Natural killer cell (primary cell): ENCODE measurements at regions not wholly inside any gene's neighbourhood (a gene's known extent, or its start where the extent isn't known, plus 50 kb on each side); places are given as distances from the start of the nearest gene placed in this dataset.
"Not testable (repeated sequence)": the region's sequence is repeated elsewhere in the genome, so short reads cannot be mapped to it uniquely, and the experiment has no call there.

Experiments used
- ATAC-seq, 3 donors: fragments of 150-1000 bp in 2 of 3; fragments of 200-7000 bp in 1 of 3; cut with Tn5 transposase; 1 replicate in 1 of 3; 2 replicates in 2 of 3; pipeline ENCODE4 v1.10.0; 2021; ENCODE audit warnings: mild to moderate bottlenecking in 2 of 3, moderate library complexity in 2 of 3
- DNase-seq, 2 donors: peaks; one replicate each; pipeline versions ENCODE4 v3.0.0 to v3.0.0-alpha.2; 2013 to 2021; ENCODE audit warnings: mixed read lengths in 1 of 2
- H3K27ac ChIP-seq: one replicate; pipeline ENCODE4 v1.5.1; 2013; ENCODE audit warnings: mild to moderate bottlenecking, low read length
- H3K27me3 ChIP-seq: one replicate; pipeline ENCODE4 v1.6.1; 2013; ENCODE audit warnings: low read length; ENCODE audit not compliant: control insufficient read depth, insufficient read depth
- H3K36me3 ChIP-seq: one replicate; pipeline ENCODE4 v1.6.1; 2013; ENCODE audit warnings: low read length; ENCODE audit not compliant: control insufficient read depth, insufficient read depth
- H3K4me1 ChIP-seq: one replicate; pipeline ENCODE4 v1.6.1; 2013; ENCODE audit warnings: low read length; ENCODE audit not compliant: control insufficient read depth, insufficient read depth
- H3K4me3 ChIP-seq: one replicate; pipeline ENCODE4 v1.5.1; 2013; ENCODE audit warnings: low read length
- H3K9me3 ChIP-seq: one replicate; pipeline ENCODE4 v1.6.1; 2013; ENCODE audit warnings: low read length; ENCODE audit not compliant: control insufficient read depth, insufficient read depth
- H3K27ac Mint-ChIP-seq, 2 donors: one replicate each; pipeline ENCODE4 v1.8.0; 2022; ENCODE audit warnings: mild to moderate bottlenecking in 2 of 2, mixed read lengths in 2 of 2, moderate library complexity in 1 of 2
- H3K27me3 Mint-ChIP-seq, 2 donors: one replicate each; pipeline ENCODE4 v1.8.0; 2022; ENCODE audit warnings: low read depth in 2 of 2, mixed read lengths in 2 of 2
- H3K36me3 Mint-ChIP-seq: one replicate; pipeline ENCODE4 v1.8.0; 2022; ENCODE audit warnings: mixed read lengths
- H3K4me1 Mint-ChIP-seq, 2 donors: one replicate each; pipeline ENCODE4 v1.8.0; 2022; ENCODE audit warnings: mixed read lengths in 2 of 2
- H3K4me3 Mint-ChIP-seq: one replicate; pipeline ENCODE4 v1.8.0; 2022; ENCODE audit warnings: mild to moderate bottlenecking, moderate library complexity, mixed read lengths
- H3K9me3 Mint-ChIP-seq, 2 donors: one replicate each; pipeline ENCODE4 v1.8.0; 2022; ENCODE audit warnings: mixed read lengths in 2 of 2
- CTCF ChIP-seq: fragments of 200-600 bp; IDR thresholded peaks from one replicate; pipeline ENCODE4 v1.8.0; 2022; ENCODE audit warnings: antibody characterized with exemption
- WGBS: methylation state at CpG from one replicate; pipeline ENCODE4 v1.1.7; 2013; ENCODE audit warnings: missing lambda C conversion rate; ENCODE audit not compliant: insufficient coverage; 5-methylcytosine and 5-hydroxymethylcytosine counted together
- intact Hi-C: fragments of 100-400 bp; cut with micrococcal nuclease; formaldehyde crosslinking; loops from one replicate; pipeline ENCODE4 v1.14.2; 2022

- no peaks in the 10 kb centered on the region for H3K9me3 ChIP-seq
- WGBS = 100% methylated on average over 1 of the region's 3 CpGs
- H3K36me3 Mint-ChIP-seq = no peaks in the 10 kb centered on the region
- H3K4me3 ChIP-seq = no peak overlapping the region
- ATAC-seq = no peak
- H3K9me3 Mint-ChIP-seq = no peaks in the 10 kb centered on the region
- H3K27ac Mint-ChIP-seq = no peak overlapping the region
- no peaks in the 10 kb centered on the region for H3K4me1 Mint-ChIP-seq
- no peak overlapping the region for H3K27ac ChIP-seq
- H3K36me3 ChIP-seq = no peaks in the 10 kb centered on the region
- DNase-seq = no peak
- H3K4me1 ChIP-seq = no peaks in the 10 kb centered on the region
- intact Hi-C loops = no loop called here
- H3K27me3 ChIP-seq = peaks cover 2% of the 10 kb centered on the region
- TF ChIP-seq CTCF = no peak
- peaks cover 14 to 18% of the 10 kb centered on the region in 2 donors for H3K27me3 Mint-ChIP-seq
- no peak overlapping the region for H3K4me3 Mint-ChIP-seq
Measured at GRCh38 chr12:104886418-104887401, 71.4 kb downstream of the SLC41A2 start.

GRCh38 chr12:104878858-104879257, 79.2 kb downstream of the SLC41A2 start:
- H3K4me1 Mint-ChIP-seq, H3K4me3 ChIP-seq, H3K36me3 ChIP-seq, H3K36me3 Mint-ChIP-seq, DNase-seq, H3K9me3 ChIP-seq, ATAC-seq, intact Hi-C loops, H3K4me1 ChIP-seq, H3K4me3 Mint-ChIP-seq, H3K9me3 Mint-ChIP-seq, H3K27ac Mint-ChIP-seq, H3K27ac ChIP-seq, H3K27me3 ChIP-seq: not testable (repeated sequence)
- H3K27me3 Mint-ChIP-seq = peaks cover 13 to 22% of the 10 kb centered on the region in 2 donors
- WGBS = 20% methylated on average over 1 of the region's 3 CpGs

- Histone ChIP-seq H3K4me1 (no peaks in the 10 kb centered on the region), H3K27me3 (no peaks in the 10 kb centered on the region), H3K9me3 (no peaks in the 10 kb centered on the region), H3K27ac (no peak overlapping the region), H3K4me3 (no peak overlapping the region), H3K36me3 (no peaks in the 10 kb centered on the region)
- H3K9me3 Mint-ChIP-seq = no peaks in the 10 kb centered on the region
- peak; percentile 78 for TF ChIP-seq CTCF
- no peak overlapping the region for H3K4me3 Mint-ChIP-seq
- no peaks in the 10 kb centered on the region for H3K36me3 Mint-ChIP-seq
- H3K27ac Mint-ChIP-seq = no peak overlapping the region
- no CpG with 5 or more reads among the region's 3 CpGs for WGBS
- no peaks in the 10 kb centered on the region for H3K4me1 Mint-ChIP-seq
- H3K27me3 Mint-ChIP-seq = peaks cover 10 to 15% of the 10 kb centered on the region in 2 donors
- intact Hi-C loops = loop anchor here (1.0 to 2.0 kb wide), 3 partner anchors 196 to 676 kb away; no protein-coding TSS in a partner anchor
- ATAC-seq (peak in 2 of 3 donors; percentile 47 to 53), DNase-seq (peak in 1 of 2 donors; percentile 65)
Measured at GRCh38 chr12:104877103-104877705, 80.9 kb downstream of the SLC41A2 start.

- Mint-ChIP-seq H3K27me3 (peaks cover 9 to 23% of the 10 kb centered on the region in 2 donors), H3K4me3 (no peak overlapping the region), H3K4me1 (no peaks in the 10 kb centered on the region), H3K36me3 (no peaks in the 10 kb centered on the region), H3K27ac (no peak overlapping the region), H3K9me3 (no peaks in the 10 kb centered on the region)
- no peaks in the 10 kb centered on the region for H3K4me1 ChIP-seq
- H3K4me3 ChIP-seq = no peak overlapping the region
- ATAC-seq = no peak
- H3K36me3 ChIP-seq = no peaks in the 10 kb centered on the region
- DNase-seq = no peak
- intact Hi-C loops = no loop called here
- no peaks in the 10 kb centered on the region for H3K27me3 ChIP-seq
- no peaks in the 10 kb centered on the region for H3K9me3 ChIP-seq
- WGBS = 88% methylated on average over 1 of the region's 2 CpGs
- TF ChIP-seq CTCF = no peak
- H3K27ac ChIP-seq = no peak overlapping the region
Measured at GRCh38 chr12:104873374-104873773, 84.7 kb downstream of the SLC41A2 start.
